Stomach (tissue), 8 donors: ENCODE measurements at regions not wholly inside any gene's neighbourhood (a gene's known extent, or its start where the extent isn't known, plus 50 kb on each side); places are given as distances from the start of the nearest gene placed in this dataset.
"Not testable (repeated sequence)": the region's sequence is repeated elsewhere in the genome, so short reads cannot be mapped to it uniquely, and the experiment has no call there.

Source experiments
- DNase-seq, 2 donors: peaks; one replicate each; pipeline versions ENCODE4 v3.0.0 to v3.0.0-alpha.2; 2013 to 2019
- H3K27ac ChIP-seq, 5 donors: fragments of 200-600 bp in 4 of 5; sonication (generic) in 4 of 5; one replicate each; pipeline ENCODE4 v1.5.1; 2013 to 2019; ENCODE audit warnings: mild to moderate bottlenecking in 1 of 5, moderate library complexity in 1 of 5
- H3K27me3 ChIP-seq, 3 donors: fragments of 200-600 bp; sonication (generic); one replicate each; pipeline ENCODE4 v1.5.1; 2017 to 2019; ENCODE audit warnings: mixed run types in 1 of 3
- H3K36me3 ChIP-seq, 4 donors: fragments of 200-600 bp; sonication (generic); 1 replicate in 3 of 4; 2 replicates in 1 of 4; pipeline ENCODE4 v1.5.1; 2016 to 2019
- H3K4me1 ChIP-seq, 4 donors: fragments of 200-600 bp; sonication (generic); one replicate each; pipeline ENCODE4 v1.5.1; 2016 to 2019
- H3K4me3 ChIP-seq, 4 donors: fragments of 200-600 bp; sonication (generic) in 3 of 4; one replicate each; pipeline ENCODE4 v1.5.1; 2016 to 2019; ENCODE audit warnings: mild to moderate bottlenecking in 1 of 4
- H3K9me3 ChIP-seq, 4 donors: fragments of 200-600 bp; sonication (generic); one replicate each; pipeline ENCODE4 v1.5.1; 2016 to 2019
- EP300 ChIP-seq: sonication (generic); formaldehyde crosslinking; IDR thresholded peaks from one replicate; pipeline ENCODE4 v1.6.1; 2017; ENCODE audit warnings: antibody characterized with exemption
- POLR2A ChIP-seq, 4 donors: fragments of 450-650 bp; IDR thresholded peaks; one replicate each; pipeline ENCODE4 v1.6.1; 2016; ENCODE audit warnings: antibody characterized with exemption in 4 of 4, control low read depth in 2 of 4, mild to moderate bottlenecking in 1 of 4, moderate library complexity in 1 of 4
- POLR2AphosphoS5 ChIP-seq, 3 donors: sonication (generic); formaldehyde crosslinking; IDR thresholded peaks; one replicate each; pipeline ENCODE4 v1.6.1; 2016; ENCODE audit warnings: antibody characterized with exemption in 3 of 3
- WGBS, 5 donors: extraction: QIAGEN DNeasy Blood & Tissue Kit in 3 of 5; methylation state at CpG; one replicate each; pipeline versions ENCODE4 v1.1.5 to v1.1.7; 2013 to 2018; 5-methylcytosine and 5-hydroxymethylcytosine counted together
- intact Hi-C: fragments of 100-400 bp; cut with DNase I; formaldehyde crosslinking; loops from one replicate; pipeline ENCODE4 v1.15.1; 2023; ENCODE audit warnings: low total_unique reads
- TF ChIP-seq, protein P1 (sequence below), 7 experiments: fragments of 450-650 bp in 4 of 7; fragments of 200-600 bp in 3 of 7; sonication (generic) in 3 of 7; IDR thresholded peaks; one replicate each; pipeline ENCODE4 v1.5.1; 2016 to 2019; ENCODE audit warnings: antibody characterized with exemption in 7 of 7, control low read depth in 2 of 7, mild to moderate bottlenecking in 1 of 7
- donor health status: healthy with polysubstance abuse.
- donor health status: Bipolar disorder and iron deficiency.
- donor health status: healthy.

DNA sequence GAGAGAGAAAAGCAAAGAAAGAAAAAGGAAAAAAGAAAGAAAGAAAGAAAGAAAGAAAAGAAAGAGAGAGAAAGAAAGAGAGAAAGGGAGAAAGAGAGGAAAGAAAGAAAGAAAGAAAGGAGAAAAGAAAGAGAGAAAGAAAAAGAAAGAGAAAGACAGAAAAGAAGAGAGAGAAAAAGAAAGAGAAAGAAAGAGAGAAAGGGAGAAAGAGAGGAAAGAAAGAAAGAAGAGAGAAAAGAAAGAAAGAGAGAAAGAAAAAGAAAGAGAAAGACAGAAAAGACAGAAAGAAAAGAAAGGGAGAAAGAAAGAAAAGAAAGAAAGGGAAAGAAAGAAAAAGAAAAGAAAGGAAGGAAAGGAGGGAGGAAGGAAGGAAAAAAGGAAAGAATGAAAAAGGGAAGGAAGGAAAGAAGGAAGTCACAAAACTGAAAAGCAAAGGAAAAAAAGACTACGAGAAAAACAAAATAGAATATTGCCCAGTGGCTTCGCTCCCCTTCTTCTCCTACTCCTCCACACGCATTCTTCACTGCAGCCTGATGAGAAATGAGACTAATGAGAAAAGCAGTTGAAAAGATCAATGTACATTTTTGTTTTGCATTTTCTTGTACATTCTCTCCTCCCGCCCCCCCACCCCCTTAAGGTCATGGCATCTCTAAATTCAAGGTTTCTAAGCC is 170.0 kb downstream of the SOD2 start:
- intact Hi-C loops = no loop called here
- Histone ChIP-seq H3K27ac (no peak overlapping the region), H3K9me3 (peaks cover 0 to 3% (median 0%) of the 10 kb centered on the region in 4 donors), H3K27me3 (peaks cover 0 to 13% (median 0%) of the 10 kb centered on the region in 3 donors), H3K36me3 (no peaks in the 10 kb centered on the region), H3K4me1 (no peaks in the 10 kb centered on the region), H3K4me3 (no peak overlapping the region)
- no peak for DNase-seq
- TF ChIP-seq EP300 (no peak), POLR2AphosphoS5 (IDR thresholded peaks at IDR 0.05) (no peak), POLR2A (IDR thresholded peaks at IDR 0.05) (no peak)
- TF ChIP-seq, protein P1, sequence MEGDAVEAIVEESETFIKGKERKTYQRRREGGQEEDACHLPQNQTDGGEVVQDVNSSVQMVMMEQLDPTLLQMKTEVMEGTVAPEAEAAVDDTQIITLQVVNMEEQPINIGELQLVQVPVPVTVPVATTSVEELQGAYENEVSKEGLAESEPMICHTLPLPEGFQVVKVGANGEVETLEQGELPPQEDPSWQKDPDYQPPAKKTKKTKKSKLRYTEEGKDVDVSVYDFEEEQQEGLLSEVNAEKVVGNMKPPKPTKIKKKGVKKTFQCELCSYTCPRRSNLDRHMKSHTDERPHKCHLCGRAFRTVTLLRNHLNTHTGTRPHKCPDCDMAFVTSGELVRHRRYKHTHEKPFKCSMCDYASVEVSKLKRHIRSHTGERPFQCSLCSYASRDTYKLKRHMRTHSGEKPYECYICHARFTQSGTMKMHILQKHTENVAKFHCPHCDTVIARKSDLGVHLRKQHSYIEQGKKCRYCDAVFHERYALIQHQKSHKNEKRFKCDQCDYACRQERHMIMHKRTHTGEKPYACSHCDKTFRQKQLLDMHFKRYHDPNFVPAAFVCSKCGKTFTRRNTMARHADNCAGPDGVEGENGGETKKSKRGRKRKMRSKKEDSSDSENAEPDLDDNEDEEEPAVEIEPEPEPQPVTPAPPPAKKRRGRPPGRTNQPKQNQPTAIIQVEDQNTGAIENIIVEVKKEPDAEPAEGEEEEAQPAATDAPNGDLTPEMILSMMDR (IDR thresholded peaks at IDR 0.05) = no peak
- 79 to 92% (median 87%) methylated on average over 4 of the region's 4 CpGs for WGBS, 5 donors

DNA sequence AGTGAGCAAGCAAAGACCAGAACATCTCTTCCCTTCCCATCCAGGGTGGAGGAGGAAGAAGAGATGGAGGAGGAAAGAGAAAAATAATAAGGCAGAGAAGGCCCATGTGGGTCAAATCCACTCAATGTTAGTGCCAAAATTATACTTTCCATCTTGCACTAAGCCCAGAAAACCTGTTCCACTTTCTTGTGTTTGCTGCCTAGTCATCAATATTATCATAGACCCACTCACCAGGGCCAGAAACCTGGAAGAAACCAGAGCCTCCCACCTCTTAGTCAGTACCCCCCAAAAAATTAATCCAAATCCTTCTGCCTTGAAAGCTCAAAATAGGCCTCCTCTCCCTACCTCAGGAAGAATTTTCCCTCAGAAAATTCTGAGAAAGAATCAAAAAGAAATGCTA is 171.1 kb downstream of the SOD2 start:
- no peaks in the 10 kb centered on the region for H3K4me1 ChIP-seq
- TF ChIP-seq, protein P1 (IDR thresholded peaks at IDR 0.05) = no peak
- TF ChIP-seq POLR2A (IDR thresholded peaks at IDR 0.05) (no peak), EP300 (no peak), POLR2AphosphoS5 (IDR thresholded peaks at IDR 0.05) (no peak)
- DNase-seq = no peak
- no peaks in the 10 kb centered on the region for H3K36me3 ChIP-seq
- H3K27ac ChIP-seq = no peak overlapping the region
- no peak overlapping the region for H3K4me3 ChIP-seq
- H3K27me3 ChIP-seq = peaks cover 0 to 13% (median 0%) of the 10 kb centered on the region in 3 donors
- H3K9me3 ChIP-seq = peaks cover 0 to 3% (median 0%) of the 10 kb centered on the region in 4 donors
- intact Hi-C loops = no loop called here

DNA sequence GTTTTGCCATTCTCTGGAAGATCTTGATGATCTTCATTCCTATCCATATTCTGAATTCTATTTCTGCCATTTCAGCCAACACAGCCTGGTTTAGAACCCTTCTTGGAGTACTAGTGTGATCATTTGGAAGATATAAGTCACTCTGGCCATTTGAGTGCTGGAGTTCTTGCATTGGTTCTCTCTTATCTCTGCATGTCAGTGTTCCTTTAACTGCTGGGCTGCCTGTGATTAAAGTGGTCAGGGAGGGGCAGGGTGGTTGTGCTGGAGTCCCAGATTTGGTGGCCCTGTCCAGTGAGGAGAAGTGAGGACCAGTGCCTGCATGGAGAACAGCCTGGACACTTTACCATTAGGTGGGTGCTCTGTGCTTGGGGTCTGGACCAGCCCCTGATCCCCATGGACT is 173.0 kb downstream of the SOD2 start:
- no peaks in the 10 kb centered on the region for H3K36me3 ChIP-seq
- intact Hi-C loops = no loop called here
- no peaks in the 10 kb centered on the region for H3K4me1 ChIP-seq
- no peak overlapping the region for H3K27ac ChIP-seq
- H3K4me3 ChIP-seq = no peak overlapping the region
- H3K27me3 ChIP-seq = peaks cover 0 to 13% (median 0%) of the 10 kb centered on the region in 3 donors
- peaks cover 0 to 15% (median 5%) of the 10 kb centered on the region in 4 donors for H3K9me3 ChIP-seq
- no peak for DNase-seq
- TF ChIP-seq POLR2AphosphoS5 (IDR thresholded peaks at IDR 0.05) (no peak), EP300 (no peak), POLR2A (IDR thresholded peaks at IDR 0.05) (no peak)
- TF ChIP-seq, protein P1 (IDR thresholded peaks at IDR 0.05) = no peak

DNA sequence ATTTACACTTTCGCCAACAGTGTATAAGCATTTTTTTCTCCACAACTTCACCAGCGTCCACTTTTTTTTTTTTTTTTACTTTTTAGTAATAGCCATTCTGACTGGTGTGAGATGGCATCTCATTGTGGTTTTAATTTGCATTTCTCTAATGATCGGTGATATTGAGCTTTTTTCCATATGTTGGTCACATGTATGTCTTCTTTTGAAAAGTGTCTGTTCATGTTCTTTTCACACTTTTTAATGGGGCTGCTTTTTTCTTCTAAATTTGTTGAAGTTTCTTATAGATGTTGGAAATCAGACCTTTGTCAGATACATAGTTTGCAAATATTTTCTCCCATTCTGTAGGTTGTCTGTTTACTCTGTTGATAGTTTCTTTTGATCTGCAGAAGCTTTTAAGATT is 177.2 kb downstream of the SOD2 start:
- H3K4me3 ChIP-seq = not testable (repeated sequence)
- WGBS, 5 donors = 85 to 94% (median 92%) methylated on average over 3 of the region's 3 CpGs

DNA sequence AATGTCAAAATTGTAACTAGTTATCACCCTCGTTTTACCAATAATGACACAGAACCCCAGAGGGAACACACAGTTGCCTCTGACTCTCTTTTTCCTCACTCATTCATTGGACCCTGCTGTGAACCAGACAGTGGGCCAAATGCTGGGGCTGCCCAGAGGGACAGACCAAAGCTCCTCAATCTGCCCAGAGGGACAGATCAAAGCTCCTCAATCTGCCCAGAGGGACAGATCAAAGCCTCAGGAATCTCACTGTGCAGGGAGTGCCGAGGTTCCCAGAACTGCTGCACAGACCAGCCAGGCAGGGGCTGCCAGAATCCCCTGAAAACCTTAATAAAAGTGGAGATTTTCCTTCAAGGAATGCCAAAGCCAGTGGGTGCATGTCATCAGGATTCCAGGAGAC is 179.1 kb downstream of the SOD2 start:
- WGBS, 5 donors = 36 to 52% (median 36%) methylated on average over 2 of the region's 2 CpGs

More for the DNA sequence above, 177.2 kb downstream of the SOD2 start:
- intact Hi-C loops, H3K27me3 ChIP-seq, H3K36me3 ChIP-seq, H3K4me1 ChIP-seq, DNase-seq, H3K27ac ChIP-seq: not testable (repeated sequence)
- H3K9me3 ChIP-seq = peaks cover 0 to 15% (median 5%) of the 10 kb centered on the region in 4 donors

More for the DNA sequence above, 179.1 kb downstream of the SOD2 start:
- peaks cover 0 to 15% (median 4%) of the 10 kb centered on the region in 4 donors for H3K9me3 ChIP-seq
- no peaks in the 10 kb centered on the region for H3K27me3 ChIP-seq
- no peak for TF ChIP-seq EP300
- TF ChIP-seq, protein P1 (IDR thresholded peaks at IDR 0.05) = no peak
- no peaks in the 10 kb centered on the region for H3K4me1 ChIP-seq
- no peak overlapping the region for H3K27ac ChIP-seq
- no peak overlapping the region for H3K4me3 ChIP-seq
- no peak for DNase-seq
- no peaks in the 10 kb centered on the region for H3K36me3 ChIP-seq
- intact Hi-C loops = no loop called here
